HG03139 (cell line): ENCODE measurements at regions not wholly inside any gene's neighbourhood (a gene's known extent, or its start where the extent isn't known, plus 50 kb on each side); places are given as distances from the start of the nearest gene placed in this dataset.

Experiments used
- ATAC-seq: cut with Tn5 transposase; IDR thresholded peaks from one replicate; pipeline ENCODE4 v1.9.1; 2021; ENCODE audit not compliant: unreplicated experiment

DNA sequence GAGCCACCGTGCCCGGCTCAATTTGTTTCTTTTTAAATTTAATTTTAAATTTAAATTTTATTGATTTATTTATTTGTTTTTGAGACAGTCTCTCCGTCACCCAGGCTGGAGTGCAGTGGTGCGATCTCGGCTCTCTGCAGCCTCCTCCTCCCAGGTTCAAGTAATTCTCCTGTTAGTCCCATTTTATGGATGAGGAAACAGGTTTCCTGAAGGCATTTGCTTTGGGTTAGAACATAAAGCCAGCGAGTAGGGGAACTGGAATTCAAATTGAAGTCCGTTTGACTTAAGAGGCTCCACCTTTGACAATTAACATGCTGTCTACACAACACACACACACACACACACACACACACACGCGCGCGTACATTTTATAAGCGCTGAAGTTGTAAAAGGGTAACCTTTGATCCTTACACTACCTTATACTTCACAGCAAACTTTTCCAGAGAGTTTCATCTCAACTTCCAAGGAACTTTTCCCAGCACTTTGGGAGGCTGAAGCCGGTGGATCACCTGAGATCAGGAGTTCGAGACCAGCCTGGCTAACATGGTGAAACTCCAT lies 232.0 kb downstream of the BCAS1 start:
- no peak for ATAC-seq

DNA sequence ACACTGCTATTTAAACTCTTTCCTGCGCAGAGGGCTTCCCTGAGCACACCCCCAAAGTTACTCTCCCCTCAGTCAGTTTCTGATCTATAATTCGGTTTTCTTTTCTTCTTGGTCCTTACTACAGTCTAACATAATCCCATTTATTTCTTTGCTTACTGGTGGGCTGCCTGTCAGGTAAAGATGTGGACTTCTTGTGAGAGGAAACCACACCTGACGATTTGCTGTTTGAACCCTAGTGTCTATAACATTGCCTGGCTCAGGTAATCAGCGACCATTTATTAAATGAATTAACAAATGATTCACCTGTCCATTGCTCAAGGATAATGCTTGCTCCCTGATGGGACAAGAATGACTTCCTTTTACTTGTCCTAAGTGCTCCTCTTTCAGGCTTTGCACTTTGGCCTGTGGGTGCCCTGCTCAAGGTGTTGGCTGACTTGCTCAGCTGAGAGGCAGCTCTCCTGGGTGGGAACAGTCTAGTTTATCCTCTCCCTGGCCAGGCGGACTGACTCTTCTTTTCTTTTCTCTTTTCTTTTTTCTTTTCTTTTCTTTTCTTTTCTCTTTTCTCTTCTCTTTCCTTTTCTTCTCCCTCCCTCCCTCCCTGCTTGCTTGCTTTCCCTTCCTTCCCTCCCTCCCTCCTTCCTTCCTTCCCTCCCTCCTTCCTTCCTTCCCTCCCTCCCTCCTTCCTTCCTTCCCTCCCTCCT lies 233.1 kb downstream of the BCAS1 start:
- ATAC-seq, result no peak

DNA sequence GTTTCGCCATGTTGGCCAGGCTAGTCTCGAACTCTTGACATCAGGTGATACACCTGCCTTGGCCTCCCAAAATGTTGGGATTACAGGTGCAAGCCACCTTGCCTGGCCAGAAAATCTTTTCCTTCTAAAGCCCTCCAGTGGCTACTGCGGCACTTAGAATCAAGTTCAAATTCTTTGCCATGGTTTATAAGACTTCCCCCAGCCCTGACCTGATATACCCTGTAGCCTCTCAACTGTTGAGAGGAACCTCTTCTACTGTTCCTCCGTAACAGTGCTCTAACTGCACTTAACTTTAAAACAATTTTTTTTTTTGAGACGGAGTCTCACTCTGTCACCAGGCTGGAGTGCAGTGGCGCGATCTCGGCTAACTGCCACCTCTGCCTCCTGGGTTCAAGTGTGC lies 235.6 kb downstream of the BCAS1 start:
- ATAC-seq, result no peak

DNA sequence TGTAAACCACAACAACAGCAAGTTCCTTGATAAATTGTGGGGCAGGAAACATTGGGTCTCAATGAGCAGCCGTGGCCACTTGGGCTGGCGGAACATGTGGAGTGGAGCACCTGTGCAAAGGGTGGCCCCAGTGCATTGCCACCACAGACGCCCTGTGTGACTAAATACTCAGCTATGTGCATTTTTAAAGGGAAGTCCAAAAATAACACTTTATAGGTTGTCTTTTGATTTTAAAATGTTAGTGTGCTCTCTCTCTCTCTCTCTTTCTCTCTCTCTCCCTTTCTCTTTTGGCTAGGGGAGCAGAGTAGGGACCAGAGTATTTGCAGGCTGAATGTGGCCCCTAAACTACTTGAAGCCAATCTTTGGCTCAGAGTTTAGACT lies 236.3 kb downstream of the BCAS1 start:
- ATAC-seq, result no peak

DNA sequence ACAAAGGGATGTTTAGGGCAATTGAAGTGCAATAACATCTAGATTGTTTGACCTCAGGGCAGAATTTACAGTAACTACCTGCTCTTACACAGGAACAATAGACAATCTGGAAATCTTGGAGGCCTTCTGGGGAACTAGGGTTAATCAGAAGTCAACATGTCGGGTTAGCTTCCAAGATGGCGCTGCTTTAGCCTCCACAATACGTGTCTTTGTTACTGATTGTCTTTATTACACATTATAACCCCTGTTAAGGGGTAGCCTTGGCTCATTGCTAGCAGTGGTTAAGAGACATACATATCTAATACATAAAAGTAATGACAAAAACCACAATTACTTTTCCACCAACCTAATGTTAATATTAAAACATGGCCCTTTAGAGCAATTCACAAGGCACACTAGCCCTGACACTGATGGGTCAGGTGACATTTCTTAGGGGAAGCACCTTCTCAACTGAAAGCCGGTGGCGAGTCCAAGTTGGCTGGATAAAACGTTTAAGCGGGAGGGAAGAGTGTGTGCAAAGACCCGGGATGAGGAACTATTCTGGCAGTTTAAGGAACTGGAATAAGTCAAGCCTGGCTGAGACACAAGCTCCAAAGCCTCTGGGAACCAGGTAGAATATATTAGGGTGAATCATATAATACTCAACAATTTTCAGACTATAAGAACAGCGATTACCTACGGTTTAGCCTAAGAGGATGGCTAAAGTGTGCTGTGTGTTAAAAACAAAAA lies 236.9 kb downstream of the BCAS1 start:
- no peak for ATAC-seq

DNA sequence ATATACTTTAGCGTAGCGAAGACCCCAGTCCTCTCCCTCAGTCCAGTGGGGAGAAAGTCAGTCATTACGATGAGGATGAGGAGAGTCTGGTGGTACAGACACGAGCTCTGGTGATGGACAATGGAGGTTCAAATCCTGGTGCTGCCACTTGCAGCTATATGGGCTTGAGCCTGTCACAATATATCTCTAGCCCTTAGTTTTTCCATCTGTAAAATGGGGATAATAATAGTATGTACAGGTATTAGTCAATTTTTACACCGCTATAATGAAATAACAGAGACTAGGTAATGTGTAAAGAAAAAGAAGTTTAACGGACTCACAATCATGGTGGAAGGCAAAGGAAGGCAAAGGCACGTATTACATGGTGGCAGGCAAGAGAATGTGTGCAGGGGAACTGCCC lies 237.9 kb downstream of the BCAS1 start:
- no peak for ATAC-seq

DNA sequence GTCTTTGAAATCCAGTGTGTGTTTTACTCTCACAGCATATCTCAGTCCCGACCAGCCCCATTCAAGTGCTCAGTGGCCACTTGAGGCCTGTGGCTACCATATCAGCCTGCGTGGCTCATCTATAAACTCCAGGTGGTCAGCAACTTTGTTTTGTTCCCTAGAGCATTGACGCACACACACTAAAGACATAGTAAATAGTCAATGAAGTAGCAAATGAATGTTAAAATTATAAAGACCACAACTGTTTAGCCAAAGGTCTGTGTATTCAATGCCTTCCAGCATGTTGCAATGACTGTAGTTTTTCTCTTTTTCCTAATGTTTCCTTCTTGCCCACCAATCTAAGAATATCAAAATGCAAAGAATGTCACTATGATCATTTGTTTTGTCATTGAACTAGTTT lies 238.2 kb upstream of the ZNF217 start:
- ATAC-seq, result no peak

DNA sequence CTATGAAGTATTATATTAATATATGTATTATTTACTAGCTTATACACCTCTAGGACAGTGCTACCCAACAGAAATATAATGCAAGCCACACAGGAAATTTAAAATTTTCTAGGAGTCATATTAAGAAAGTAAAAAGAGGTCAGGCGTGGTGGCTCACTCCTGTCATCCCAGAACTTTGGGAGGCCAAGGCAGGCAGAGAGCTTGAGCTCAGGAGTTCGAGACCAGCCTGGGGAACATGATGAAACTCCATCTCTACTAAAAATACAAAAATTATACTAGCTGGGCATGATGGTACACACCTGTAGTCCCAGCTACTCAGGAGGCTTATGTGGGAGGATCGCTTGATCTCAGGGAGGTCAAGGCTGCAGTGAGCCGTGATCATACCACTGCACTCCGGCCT lies 237.6 kb upstream of the ZNF217 start:
- ATAC-seq, result no peak

DNA sequence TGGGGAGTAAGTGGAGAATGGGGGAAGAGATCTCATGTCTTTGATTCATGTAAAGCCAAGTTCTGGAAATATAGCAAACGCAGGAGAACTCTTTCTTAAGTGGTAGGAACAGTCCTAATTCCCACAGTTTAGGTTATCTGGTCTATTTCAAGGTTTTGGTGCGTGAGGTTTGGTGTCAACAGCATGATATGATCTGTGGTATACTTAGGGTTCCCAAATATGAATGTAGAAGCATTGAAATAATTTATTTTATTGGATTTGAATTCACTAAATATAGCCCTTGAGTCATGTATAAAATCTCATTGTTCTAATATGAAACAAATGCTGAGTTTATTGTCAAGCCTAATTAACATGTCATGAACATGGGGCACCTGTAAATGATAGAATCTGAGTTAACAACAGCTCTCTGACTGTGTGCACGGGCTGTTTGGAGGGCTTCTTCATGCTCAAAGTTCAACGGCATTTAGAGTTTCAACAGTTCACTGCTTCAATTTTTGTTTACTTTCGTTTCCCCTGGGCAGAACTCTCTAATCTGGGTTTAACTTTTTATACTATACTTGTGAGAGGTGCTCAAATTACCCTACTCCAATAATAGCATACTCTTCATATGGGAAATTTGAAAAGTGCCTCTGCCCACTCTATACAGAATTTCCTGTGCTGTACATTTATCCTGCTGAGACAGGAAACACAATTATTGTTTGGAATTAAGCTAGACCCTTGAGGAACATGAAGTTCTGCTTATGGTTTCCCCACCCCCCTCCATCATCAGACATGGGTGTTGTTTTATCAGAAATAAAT lies 236.3 kb upstream of the ZNF217 start:
- no peak for ATAC-seq

DNA sequence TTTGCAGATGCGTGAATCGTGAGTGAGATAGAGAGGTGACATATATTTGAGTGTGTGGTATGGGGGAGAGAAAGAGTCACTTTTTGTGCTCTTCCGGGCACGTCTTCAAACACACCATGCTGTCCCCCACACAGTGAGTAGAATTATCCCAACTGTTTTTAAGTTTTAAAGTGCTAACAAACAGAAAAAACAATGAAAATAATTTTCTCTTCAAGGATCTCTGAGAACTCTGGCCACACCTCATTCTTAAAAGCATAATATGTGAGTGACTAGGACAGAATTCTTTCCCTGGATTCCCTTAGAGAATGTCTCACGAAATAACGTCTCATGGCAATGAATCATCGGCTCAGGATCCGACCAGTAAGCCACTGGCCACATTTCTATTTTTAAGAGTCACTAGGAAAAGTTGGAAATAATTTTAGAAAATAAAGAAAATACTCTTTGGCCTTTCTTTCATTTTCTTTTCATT lies 235.7 kb upstream of the ZNF217 start:
- no peak for ATAC-seq

DNA sequence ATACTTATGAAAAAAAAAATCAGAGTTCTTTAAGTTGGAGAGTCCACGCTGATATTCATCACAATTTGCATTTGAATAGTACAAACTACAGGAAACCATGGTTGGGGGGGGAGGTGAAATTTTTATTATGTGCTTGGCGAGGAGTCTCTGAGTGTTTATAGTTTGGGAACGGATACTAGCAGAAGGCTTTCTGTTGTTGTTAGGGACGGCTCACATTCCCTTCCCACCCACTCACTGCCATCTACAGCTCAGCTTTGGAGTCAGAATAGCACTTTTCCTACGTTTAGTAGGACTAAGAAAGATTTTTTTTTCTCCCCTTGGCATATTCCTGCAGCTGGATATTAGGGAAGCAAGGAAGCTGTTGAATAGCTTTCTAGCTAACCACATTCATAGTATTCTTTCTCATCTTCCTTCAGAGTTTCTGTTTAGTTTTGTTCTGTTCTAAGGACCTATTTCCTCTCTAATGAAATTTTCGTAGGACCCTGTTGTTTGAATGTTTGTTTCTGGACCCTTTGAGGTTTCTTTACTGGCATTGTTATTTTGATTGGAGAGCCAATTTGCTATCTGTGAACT lies 235.1 kb upstream of the ZNF217 start:
- no peak for ATAC-seq

DNA sequence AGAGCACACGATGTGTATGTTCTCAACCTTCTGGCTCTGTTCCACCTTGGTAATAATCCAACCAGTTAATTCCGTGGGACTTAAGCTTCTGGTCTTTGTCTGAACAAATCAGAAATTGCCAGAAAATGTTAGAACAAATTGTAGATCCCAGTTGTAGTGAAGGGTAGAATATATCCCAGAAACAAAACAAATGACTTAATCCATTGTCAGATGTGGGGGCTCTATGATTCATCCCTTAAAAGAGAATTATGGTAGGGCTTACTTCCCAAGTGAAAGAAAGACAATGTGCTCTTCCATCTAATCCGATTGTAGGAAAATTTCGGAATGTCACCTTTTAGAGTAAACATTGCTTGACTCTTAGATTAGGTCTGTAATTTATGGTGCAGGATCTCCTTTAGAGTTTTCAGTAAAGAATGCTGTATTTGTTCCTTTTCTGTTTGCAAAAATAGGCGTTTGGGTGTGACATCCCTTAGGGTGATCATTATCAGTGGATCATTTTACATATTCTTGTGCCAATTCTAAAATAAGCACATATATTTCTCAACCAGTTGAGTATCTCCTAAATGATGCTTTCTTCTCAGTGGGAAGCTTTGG lies 234.5 kb upstream of the ZNF217 start:
- no peak for ATAC-seq

DNA sequence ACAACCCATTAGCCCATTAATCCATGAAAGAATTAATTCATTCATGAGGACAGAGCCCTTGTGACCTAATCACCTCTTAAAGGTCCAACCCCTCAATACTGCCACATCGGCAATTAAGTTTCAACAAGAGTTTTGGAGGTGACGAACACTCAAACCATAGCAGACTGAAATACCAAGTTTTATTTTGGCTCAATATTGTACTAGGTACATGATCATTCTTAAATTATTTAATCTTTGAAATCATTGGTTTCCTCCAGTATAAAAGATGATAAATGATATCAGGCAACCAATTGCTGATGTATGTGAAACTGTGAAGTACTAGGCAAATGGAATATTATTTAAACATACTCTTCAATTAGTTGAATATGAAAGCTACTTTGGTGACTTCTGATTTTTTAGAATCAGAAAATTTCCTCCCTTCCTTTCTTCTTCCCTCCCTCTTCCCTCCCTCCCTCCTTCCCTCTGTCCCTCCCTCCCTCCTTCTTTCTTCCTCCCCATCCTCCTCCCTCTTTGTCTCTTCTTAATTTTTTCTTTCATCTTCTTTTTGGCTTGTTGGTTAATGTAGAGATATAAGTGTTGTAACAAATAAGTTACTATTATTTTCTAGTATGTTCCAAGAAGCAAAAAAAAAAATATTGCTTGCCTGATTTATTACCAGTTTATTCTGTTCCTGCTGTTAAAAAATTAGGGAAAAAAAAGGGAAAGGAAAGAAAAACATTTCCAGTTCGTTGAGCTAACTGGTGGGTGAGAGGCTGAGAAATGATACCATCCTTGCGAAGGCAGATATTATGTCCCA lies 233.9 kb upstream of the ZNF217 start:
- ATAC-seq, result no peak

DNA sequence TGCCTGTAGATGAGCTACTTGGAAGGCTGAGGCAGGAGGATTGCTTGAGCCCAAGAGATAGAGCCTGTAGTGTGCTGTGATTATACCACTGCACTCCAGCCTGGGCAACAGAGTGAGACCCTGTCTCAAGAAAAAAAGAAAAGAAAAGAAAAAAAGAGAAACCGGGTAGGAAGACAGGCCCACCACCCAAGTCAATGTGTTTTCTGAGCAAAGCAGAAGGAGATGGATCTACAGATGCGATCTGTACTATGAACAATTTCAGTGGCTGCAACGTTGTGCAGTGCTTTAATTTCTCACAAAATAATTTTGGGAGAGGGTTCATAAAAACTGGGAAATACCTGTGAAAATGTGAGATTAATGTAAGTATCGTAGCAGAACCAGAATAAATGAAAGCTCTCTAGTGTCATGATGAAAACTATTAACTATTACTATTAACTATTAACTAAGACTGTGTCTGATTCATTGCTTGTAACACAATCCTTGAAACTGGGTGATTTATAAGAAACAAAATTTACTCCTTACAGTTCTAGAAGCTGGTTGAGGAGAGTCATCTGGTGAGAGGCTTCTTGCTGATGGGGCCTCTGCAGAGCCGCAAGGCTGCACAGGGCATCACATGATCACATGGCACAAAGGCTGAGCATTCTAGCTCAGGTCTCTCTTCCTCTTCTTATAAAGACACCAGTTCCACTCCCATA lies 233.1 kb upstream of the ZNF217 start:
- ATAC-seq, result peak; percentile 61

DNA sequence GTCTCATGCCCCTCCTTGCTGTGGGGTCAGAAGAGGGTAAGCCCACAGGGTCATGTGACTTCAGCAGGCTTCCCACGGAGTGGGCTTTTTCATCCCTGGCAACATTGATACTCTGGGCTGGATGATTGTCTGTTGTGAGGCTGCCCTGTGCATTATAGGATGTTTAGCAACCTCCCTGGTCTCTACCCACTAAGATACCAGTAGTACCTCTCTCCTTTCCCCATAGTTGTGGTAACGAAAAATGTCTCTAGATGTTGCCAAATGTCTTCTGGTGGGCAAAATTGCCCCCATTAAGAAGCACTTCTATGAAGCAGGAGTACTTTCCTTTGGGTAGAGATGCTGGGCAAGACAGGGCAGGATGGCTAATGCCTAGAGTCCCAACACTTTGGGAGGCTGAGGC lies 232.5 kb upstream of the ZNF217 start:
- ATAC-seq, result no peak

DNA sequence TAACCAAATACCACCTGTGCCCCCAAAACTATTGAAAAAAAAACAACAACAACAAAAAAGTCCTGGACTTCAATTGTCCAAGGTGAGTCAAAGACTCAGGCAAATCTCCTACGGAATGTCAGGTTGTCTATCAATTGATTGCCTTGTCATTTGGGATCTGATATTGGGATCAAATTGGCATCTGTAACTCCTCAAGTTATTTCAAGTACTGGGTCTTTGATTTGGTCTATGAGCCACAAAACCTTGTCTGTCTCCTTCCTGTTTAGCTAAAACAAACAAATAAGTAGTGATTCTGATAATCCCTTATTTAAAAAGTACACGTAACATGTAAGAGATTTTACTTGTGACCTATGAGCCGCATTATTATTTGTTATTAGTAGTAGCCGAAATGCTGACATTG lies 231.6 kb upstream of the ZNF217 start:
- ATAC-seq, result no peak

DNA sequence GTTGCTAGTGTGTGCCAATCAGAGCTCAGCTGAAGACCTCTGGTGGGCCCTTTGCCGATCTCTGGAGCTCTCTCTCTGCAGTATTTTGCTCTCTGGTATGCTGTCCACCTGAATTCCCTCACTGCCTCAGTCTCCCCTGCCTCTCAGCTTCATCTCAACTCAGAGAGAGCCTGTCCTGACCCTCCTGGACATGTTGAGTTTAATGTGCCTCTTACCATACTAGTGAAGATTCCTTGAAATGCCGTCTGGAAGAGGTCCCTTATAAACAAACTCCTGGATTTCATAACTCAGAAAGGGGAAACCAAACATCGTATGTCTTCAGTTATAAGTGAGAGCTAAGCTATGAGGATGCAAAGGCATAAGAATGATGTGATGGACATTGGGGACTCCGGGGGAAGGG lies 231.1 kb upstream of the ZNF217 start:
- ATAC-seq, result no peak

DNA sequence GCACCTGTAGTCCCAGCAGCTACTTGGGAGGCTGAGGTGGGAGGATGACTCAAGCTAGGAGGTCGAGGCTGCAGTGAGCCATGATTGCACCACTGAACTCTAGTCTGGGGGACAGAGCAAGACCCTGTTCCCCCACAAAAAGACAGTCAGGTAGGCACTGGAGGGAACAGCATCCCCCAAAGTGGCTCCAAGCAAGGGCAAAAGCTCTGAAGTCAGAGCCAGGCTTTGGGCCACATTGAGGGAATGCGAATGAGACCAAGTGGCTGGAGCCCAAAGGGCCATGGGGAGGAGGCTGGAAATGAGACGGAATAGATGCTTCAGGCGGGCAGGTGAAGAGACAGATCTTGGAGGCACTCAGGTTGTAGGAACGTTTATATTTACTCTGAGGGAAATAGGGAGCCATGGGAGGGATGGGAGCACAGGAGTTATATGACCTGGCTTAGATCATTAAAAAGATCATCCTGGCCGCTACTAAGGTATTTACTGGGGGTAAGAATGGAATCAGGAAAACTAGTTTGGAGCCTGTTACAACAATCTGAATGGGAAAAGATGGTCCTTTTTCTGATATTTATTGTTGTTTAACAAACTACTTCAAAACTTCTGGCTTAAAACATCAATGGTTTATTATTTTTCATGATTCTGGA lies 229.6 kb upstream of the ZNF217 start:
- ATAC-seq, result no peak

DNA sequence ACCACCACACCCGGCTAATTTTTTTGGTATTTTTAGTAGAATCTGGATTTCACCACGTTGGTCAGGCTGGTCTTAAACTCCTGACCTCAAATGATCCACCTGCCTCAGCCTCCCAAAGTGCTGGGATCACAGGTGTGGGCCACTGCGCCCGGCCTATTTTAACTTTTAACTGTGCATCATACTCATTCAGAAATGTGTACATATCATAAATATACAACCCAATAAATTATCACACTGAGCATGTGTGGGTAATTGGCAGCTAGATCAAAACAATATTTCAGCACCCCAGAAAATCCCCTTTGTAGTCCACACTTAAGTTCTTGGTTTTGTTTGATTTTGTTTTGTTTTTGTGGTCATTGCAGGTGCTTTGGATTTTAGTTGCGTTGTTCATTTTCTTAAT lies 228.9 kb upstream of the ZNF217 start:
- ATAC-seq, result no peak
